ENCODE measurements at regions not wholly inside any gene's neighbourhood (a gene's known extent, or its start where the extent isn't known, plus 50 kb on each side); places are given as distances from the start of the nearest gene placed in this dataset.

DNA sequence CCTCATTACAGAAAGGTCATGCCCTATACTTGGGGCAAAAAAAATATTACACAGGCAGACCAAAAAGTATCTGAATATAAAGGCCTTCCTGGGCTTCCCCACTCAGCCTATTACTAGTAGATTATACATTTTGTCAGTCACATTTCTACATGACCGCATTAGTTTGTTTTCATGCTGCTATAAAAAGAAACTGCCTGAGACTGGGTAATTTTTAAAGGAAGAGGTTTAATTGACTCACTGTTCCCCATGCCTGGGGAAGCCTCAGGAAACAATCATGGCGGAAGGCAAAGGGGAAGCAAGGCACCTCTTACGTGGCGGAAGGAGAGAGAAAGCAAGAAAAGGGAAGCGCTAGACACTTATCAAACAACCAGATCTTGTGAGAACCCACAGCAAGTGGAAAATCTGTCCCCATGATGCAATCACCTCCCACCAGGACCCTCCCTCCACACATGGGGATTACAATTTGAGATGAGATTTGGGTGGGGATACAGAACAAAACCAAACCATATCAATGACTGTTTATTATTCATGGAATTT is 1312.0 kb downstream of the PCDH7 start:
- TF ChIP-seq, protein P1, sequence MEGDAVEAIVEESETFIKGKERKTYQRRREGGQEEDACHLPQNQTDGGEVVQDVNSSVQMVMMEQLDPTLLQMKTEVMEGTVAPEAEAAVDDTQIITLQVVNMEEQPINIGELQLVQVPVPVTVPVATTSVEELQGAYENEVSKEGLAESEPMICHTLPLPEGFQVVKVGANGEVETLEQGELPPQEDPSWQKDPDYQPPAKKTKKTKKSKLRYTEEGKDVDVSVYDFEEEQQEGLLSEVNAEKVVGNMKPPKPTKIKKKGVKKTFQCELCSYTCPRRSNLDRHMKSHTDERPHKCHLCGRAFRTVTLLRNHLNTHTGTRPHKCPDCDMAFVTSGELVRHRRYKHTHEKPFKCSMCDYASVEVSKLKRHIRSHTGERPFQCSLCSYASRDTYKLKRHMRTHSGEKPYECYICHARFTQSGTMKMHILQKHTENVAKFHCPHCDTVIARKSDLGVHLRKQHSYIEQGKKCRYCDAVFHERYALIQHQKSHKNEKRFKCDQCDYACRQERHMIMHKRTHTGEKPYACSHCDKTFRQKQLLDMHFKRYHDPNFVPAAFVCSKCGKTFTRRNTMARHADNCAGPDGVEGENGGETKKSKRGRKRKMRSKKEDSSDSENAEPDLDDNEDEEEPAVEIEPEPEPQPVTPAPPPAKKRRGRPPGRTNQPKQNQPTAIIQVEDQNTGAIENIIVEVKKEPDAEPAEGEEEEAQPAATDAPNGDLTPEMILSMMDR (IDR thresholded peaks at IDR 0.05), result no peak
- TF ChIP-seq POLR2A (IDR thresholded peaks at IDR 0.05) (no peak), POLR2AphosphoS5 (IDR thresholded peaks at IDR 0.05) (no peak), EP300 (IDR thresholded peaks at IDR 0.05) (no peak)
